OCI-LY1 (cell line): ENCODE measurements at regions not wholly inside any gene's neighbourhood (a gene's known extent, or its start where the extent isn't known, plus 50 kb on each side); places are given as distances from the start of the nearest gene placed in this dataset.

ENCODE experiments used
- H2AFZ ChIP-seq: fragments of 200-600 bp; sonication (generic), shearing (Covaris generic); 2 replicates; pipeline ENCODE4 v1.6.0; 2014; ENCODE audit warnings: antibody characterized with exemption, mild to moderate bottlenecking, low read length
- H3F3A ChIP-seq: fragments of 200-600 bp; sonication (generic), shearing (Covaris generic); 2 replicates; pipeline ENCODE4 v1.6.0; 2014; ENCODE audit warnings: mild to moderate bottlenecking, antibody characterized with exemption, low read length, moderate library complexity; ENCODE audit not compliant: insufficient read depth
- H3K27ac ChIP-seq: fragments of 200-600 bp; sonication (generic); 2 replicates; pipeline ENCODE4 v1.5.1; 2014; ENCODE audit warnings: low read length, mixed run types, mild to moderate bottlenecking, low read depth; ENCODE audit not compliant: poor library complexity, severe bottlenecking
- H3K27me3 ChIP-seq: fragments of 200-600 bp; sonication (generic); 2 replicates; pipeline ENCODE4 v1.6.0; 2014; ENCODE audit warnings: antibody characterized with exemption, mild to moderate bottlenecking, low read length, moderate library complexity; ENCODE audit not compliant: insufficient read depth
- H3K36me3 ChIP-seq: fragments of 200-600 bp; sonication (generic); 2 replicates; pipeline ENCODE4 v1.6.1; 2014; ENCODE audit warnings: mild to moderate bottlenecking, antibody characterized with exemption, low read length, moderate library complexity, mixed read lengths; ENCODE audit not compliant: insufficient read depth
- H3K4me1 ChIP-seq: fragments of 200-600 bp; sonication (generic); 2 replicates; pipeline ENCODE4 v1.5.1; 2014; ENCODE audit warnings: mild to moderate bottlenecking, low read length, moderate library complexity; ENCODE audit not compliant: insufficient read depth, severe bottlenecking
- H3K4me2 ChIP-seq: fragments of 200-600 bp; sonication (generic), shearing (Covaris generic); 2 replicates; pipeline ENCODE4 v1.6.1; 2014; ENCODE audit warnings: low read length
- H3K4me3 ChIP-seq: fragments of 200-600 bp; sonication (generic); 2 replicates; pipeline ENCODE4 v1.5.1; 2014; ENCODE audit warnings: low read length, low read depth, mild to moderate bottlenecking, mixed read lengths; ENCODE audit not compliant: poor library complexity, severe bottlenecking
- H3K79me2 ChIP-seq: fragments of 200-600 bp; shearing (Covaris generic); 2 replicates; pipeline ENCODE4 v1.6.1; 2016; ENCODE audit warnings: mixed run types, low read length, mixed read lengths; ENCODE audit not compliant: insufficient read depth
- H3K9ac ChIP-seq: fragments of 200-600 bp; sonication (generic), shearing (Covaris generic); 2 replicates; pipeline ENCODE4 v1.6.1; 2014; ENCODE audit warnings: mild to moderate bottlenecking, low read length, mixed read lengths
- H3K9me2 ChIP-seq: fragments of 200-600 bp; sonication (generic), shearing (Covaris generic); 2 replicates; pipeline ENCODE4 v1.6.1; 2014; ENCODE audit warnings: low read depth, mild to moderate bottlenecking, low read length, mixed read lengths
- H3K9me3 ChIP-seq: fragments of 200-600 bp; shearing (Covaris generic); 2 replicates; pipeline ENCODE4 v1.6.1; 2014; ENCODE audit warnings: low read length, mixed read lengths
- H4K20me1 ChIP-seq: fragments of 200-600 bp; sonication (generic), shearing (Covaris generic); 2 replicates; pipeline ENCODE4 v1.6.0; 2016; ENCODE audit warnings: mild to moderate bottlenecking, low read length; ENCODE audit not compliant: insufficient read depth
- CTCF ChIP-seq: fragments of 200-600 bp; sonication (generic), shearing (Covaris generic); IDR thresholded peaks from 2 replicates; pipeline ENCODE4 v1.5.1; 2017; ENCODE audit warnings: mild to moderate bottlenecking, antibody characterized with exemption, low read length, moderate library complexity, mixed read lengths
- EZH2 ChIP-seq: fragments of 200-600 bp; sonication (generic), shearing (Covaris generic); IDR thresholded peaks from 2 replicates; pipeline ENCODE4 v1.8.0; 2017; ENCODE audit warnings: borderline replicate concordance, mixed run types, mild to moderate bottlenecking, antibody characterized with exemption, low read length, moderate library complexity, mixed read lengths

GRCh38 chr3:113103588-113103987, 107.8 kb upstream of the BOC start:
- Histone ChIP-seq H3K27ac (no peak overlapping the region), H3K4me1 (no peaks in the 10 kb centered on the region), H3K36me3 (no peaks in the 10 kb centered on the region), H3K9me2 (no peaks in the 10 kb centered on the region), H3K27me3 (no peaks in the 10 kb centered on the region), H2AFZ (no peak overlapping the region), H3K79me2 (no peaks in the 10 kb centered on the region), H3K4me2 (no peak overlapping the region), H3K9me3 (no peaks in the 10 kb centered on the region), H3K9ac (no peak overlapping the region), H3F3A (no peaks in the 10 kb centered on the region), H3K4me3 (no peak overlapping the region), H4K20me1 (no peaks in the 10 kb centered on the region)
- TF ChIP-seq CTCF (no peak), EZH2 (no peak)

GRCh38 chr3:113104357-113105092, 106.8 kb upstream of the BOC start:
- no peak overlapping the region for H3K4me2 ChIP-seq
- no peak overlapping the region for H3K4me3 ChIP-seq
- no peaks in the 10 kb centered on the region for H4K20me1 ChIP-seq
- H3K36me3 ChIP-seq: no peaks in the 10 kb centered on the region
- no peaks in the 10 kb centered on the region for H3K9me2 ChIP-seq
- no peak overlapping the region for H2AFZ ChIP-seq
- TF ChIP-seq EZH2: no peak
- TF ChIP-seq CTCF: no peak
- H3K9ac ChIP-seq: no peak overlapping the region
- no peaks in the 10 kb centered on the region for H3K4me1 ChIP-seq
- no peaks in the 10 kb centered on the region for H3K79me2 ChIP-seq
- H3K27ac ChIP-seq: no peak overlapping the region
- no peaks in the 10 kb centered on the region for H3K27me3 ChIP-seq
- H3K9me3 ChIP-seq: no peaks in the 10 kb centered on the region
- no peaks in the 10 kb centered on the region for H3F3A ChIP-seq

DNA sequence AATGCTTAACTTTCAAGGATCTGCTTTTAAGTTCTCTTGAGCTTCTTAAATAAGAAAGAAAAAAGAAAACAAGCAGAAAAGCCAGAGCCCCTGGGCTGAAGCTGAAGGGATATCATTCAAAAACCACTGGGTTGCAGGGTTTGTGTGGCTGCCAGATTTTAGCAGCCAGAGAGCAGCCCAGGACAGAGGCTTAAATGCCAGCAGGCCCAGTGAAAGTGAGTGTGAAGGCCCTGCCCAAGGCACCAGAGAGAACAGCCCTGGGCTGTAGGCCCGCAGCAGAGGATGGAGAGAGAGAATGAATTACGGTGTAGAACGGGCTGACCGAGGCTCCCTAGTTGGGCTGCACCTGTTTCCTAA, 106.3 kb upstream of the BOC start:
- no peak overlapping the region for H3K9ac ChIP-seq
- H3K27me3 ChIP-seq: no peaks in the 10 kb centered on the region
- H3K4me2 ChIP-seq: no peak overlapping the region
- no peaks in the 10 kb centered on the region for H3K4me1 ChIP-seq
- no peaks in the 10 kb centered on the region for H3K36me3 ChIP-seq
- no peak overlapping the region for H2AFZ ChIP-seq
- H3F3A ChIP-seq: no peaks in the 10 kb centered on the region
- no peaks in the 10 kb centered on the region for H3K9me2 ChIP-seq
- no peaks in the 10 kb centered on the region for H3K9me3 ChIP-seq
- H3K79me2 ChIP-seq: no peaks in the 10 kb centered on the region
- no peaks in the 10 kb centered on the region for H4K20me1 ChIP-seq
- no peak overlapping the region for H3K27ac ChIP-seq
- no peak overlapping the region for H3K4me3 ChIP-seq
- TF ChIP-seq EZH2: no peak
- TF ChIP-seq CTCF: no peak
